KG1 (cell line): ENCODE measurements at regions not wholly inside any gene's neighbourhood (a gene's known extent, or its start where the extent isn't known, plus 50 kb on each side); places are given as distances from the start of the nearest gene placed in this dataset.
"Not testable (repeated sequence)": the region's sequence is repeated elsewhere in the genome, so short reads cannot be mapped to it uniquely, and the experiment has no call there.

Experiments used
- DNase-seq: peaks from one replicate; lab custom pipeline; 2025; lab: John Stamatoyannopoulos, UW

GRCh38 chr4:127313767-127314166, 319.0 kb upstream of the INTU start:
- no peak for DNase-seq

- DNase-seq = no peak
Observed at GRCh38 chr4:127327491-127327890, 305.3 kb upstream of the INTU start.

GRCh38 chr4:127335073-127335620, 297.6 kb upstream of the INTU start:
- no peak for DNase-seq

GRCh38 chr4:127335732-127336131, 297.0 kb upstream of the INTU start:
- no peak for DNase-seq

- not testable (repeated sequence) for DNase-seq
Observed at GRCh38 chr4:127343123-127343522, 289.6 kb upstream of the INTU start.

GRCh38 chr4:127344071-127344470, 288.7 kb upstream of the INTU start:
- DNase-seq = no peak

- no peak for DNase-seq
Observed at GRCh38 chr4:127347936-127348335, 284.8 kb upstream of the INTU start.

GRCh38 chr4:127352220-127353113, 280.3 kb upstream of the INTU start:
- DNase-seq = no peak

GRCh38 chr4:127355743-127356142, 277.0 kb upstream of the INTU start:
- no peak for DNase-seq

- no peak for DNase-seq
Observed at GRCh38 chr4:127357765-127358164, 275.0 kb upstream of the INTU start.

- no peak for DNase-seq
Observed at GRCh38 chr4:127362686-127363085, 270.1 kb upstream of the INTU start.

GRCh38 chr4:127364397-127364796, 268.4 kb upstream of the INTU start:
- DNase-seq = no peak

GRCh38 chr4:127364911-127365310, 267.8 kb upstream of the INTU start:
- no peak for DNase-seq

GRCh38 chr4:127370604-127371003, 262.2 kb upstream of the INTU start:
- no peak for DNase-seq

- no peak for DNase-seq
Observed at GRCh38 chr4:127379499-127379898, 253.3 kb upstream of the INTU start.

- not testable (repeated sequence) for DNase-seq
Observed at GRCh38 chr4:127379948-127380347, 252.8 kb upstream of the INTU start.

GRCh38 chr4:127383666-127384065, 249.1 kb upstream of the INTU start:
- DNase-seq = no peak

GRCh38 chr4:127394516-127394915, 238.2 kb upstream of the INTU start:
- no peak for DNase-seq

GRCh38 chr4:127400276-127400675, 232.5 kb upstream of the INTU start:
- DNase-seq = no peak

- peak; percentile 18 for DNase-seq
Observed at GRCh38 chr4:127400731-127401346, 231.9 kb upstream of the INTU start.

GRCh38 chr4:127403471-127404084, 229.2 kb upstream of the INTU start:
- DNase-seq = no peak

GRCh38 chr4:127406187-127406586, 226.6 kb upstream of the INTU start:
- no peak for DNase-seq

- not testable (repeated sequence) for DNase-seq
Observed at GRCh38 chr4:127407572-127407971, 225.2 kb upstream of the INTU start.
